Memory B cell (primary cell): ENCODE measurements at regions not wholly inside any gene's neighbourhood (a gene's known extent, or its start where the extent isn't known, plus 50 kb on each side); places are given as distances from the start of the nearest gene placed in this dataset.
"Not testable (repeated sequence)": the region's sequence is repeated elsewhere in the genome, so short reads cannot be mapped to it uniquely, and the experiment has no call there.

Experiments used
- ATAC-seq: fragments of 150-1000 bp; cut with Tn5 transposase; 2 replicates; pipeline ENCODE4 v1.10.0; 2021; ENCODE audit warnings: low read depth, mild to moderate bottlenecking, moderate library complexity
- DNase-seq, 2 donors: peaks; one replicate each; pipeline ENCODE4 v3.0.0; 2022; ENCODE audit warnings: low spot score in 2 of 2
- H3K27ac Mint-ChIP-seq: one replicate; pipeline ENCODE4 v1.8.0; 2022; ENCODE audit warnings: mild to moderate bottlenecking, moderate library complexity, mixed read lengths
- H3K27me3 Mint-ChIP-seq: one replicate; pipeline ENCODE4 v1.8.0; 2022; ENCODE audit warnings: mixed read lengths
- H3K36me3 Mint-ChIP-seq: one replicate; pipeline ENCODE4 v1.8.0; 2022; ENCODE audit warnings: mild to moderate bottlenecking, mixed read lengths
- H3K4me1 Mint-ChIP-seq: one replicate; pipeline ENCODE4 v1.8.0; 2022; ENCODE audit warnings: mixed read lengths
- H3K4me3 Mint-ChIP-seq: one replicate; pipeline ENCODE4 v1.8.0; 2022; ENCODE audit warnings: mild to moderate bottlenecking, moderate library complexity, mixed read lengths
- H3K9me3 Mint-ChIP-seq: one replicate; pipeline ENCODE4 v1.8.0; 2022; ENCODE audit warnings: mixed read lengths

GRCh38 chr2:8254214-8254613 lies 427.6 kb upstream of the ID2 start:
- H3K4me1 Mint-ChIP-seq, DNase-seq, H3K36me3 Mint-ChIP-seq, H3K4me3 Mint-ChIP-seq, H3K9me3 Mint-ChIP-seq, H3K27ac Mint-ChIP-seq, ATAC-seq: not testable (repeated sequence)
- H3K27me3 Mint-ChIP-seq, result peaks cover 16% of the 10 kb centered on the region

DNA sequence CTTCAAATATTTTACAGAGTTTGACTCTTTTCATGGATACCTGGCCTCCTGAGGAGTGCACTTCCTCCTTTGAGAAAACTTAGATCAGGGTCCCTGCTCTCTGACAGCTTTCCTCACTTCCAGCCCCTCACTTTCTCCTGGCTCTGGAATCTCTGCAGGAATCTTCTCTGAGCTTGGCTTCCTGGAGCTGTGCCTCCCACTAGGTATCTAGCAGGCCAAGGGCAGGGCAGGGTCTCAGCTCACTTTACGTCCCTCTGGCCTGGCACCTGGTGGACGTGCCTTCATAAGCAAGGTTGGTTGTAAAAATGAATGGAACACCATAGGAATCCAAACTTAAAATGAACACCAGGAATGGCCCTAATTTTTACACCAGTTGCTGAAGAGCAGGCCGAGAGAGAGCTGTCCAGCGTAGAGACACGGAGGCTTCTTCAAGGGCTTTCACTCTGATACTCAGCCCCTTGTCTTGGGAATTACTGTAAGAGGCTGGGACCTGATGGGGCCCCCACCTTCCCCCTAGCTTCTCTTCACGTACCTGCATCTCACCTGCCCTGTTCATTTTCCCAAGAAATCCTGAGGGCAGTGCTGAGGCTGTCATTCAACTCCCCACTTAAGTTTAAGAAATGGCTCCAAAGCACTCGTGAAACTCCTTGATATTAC lies 426.9 kb upstream of the ID2 start:
- no peak for DNase-seq
- Mint-ChIP-seq H3K36me3 (no peaks in the 10 kb centered on the region), H3K4me3 (no peak overlapping the region), H3K27ac (no peak overlapping the region), H3K27me3 (peaks cover 16% of the 10 kb centered on the region), H3K9me3 (peaks cover 5% of the 10 kb centered on the region), H3K4me1 (no peaks in the 10 kb centered on the region)
- no peak for ATAC-seq

DNA sequence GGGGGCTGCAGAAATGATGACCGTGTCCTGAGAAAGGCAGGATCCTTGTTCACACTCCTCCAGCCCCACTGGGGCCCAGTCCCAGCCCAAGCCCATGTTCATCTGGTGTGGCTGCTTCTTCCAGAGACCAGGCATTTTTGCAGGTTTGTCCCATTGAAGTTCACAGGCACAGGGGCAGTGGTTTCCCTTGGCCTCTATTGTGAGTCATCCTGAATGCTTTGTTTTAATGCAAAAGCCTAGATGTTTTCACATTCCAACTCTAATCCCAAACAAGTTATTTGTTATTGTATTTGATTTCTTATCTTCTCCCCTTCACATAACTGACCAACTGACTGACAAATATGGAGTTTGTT lies 426.4 kb upstream of the ID2 start:
- ATAC-seq, result no peak
- Mint-ChIP-seq H3K27me3 (peaks cover 17% of the 10 kb centered on the region), H3K27ac (no peak overlapping the region), H3K4me1 (no peaks in the 10 kb centered on the region), H3K36me3 (no peaks in the 10 kb centered on the region), H3K9me3 (peaks cover 4% of the 10 kb centered on the region), H3K4me3 (no peak overlapping the region)
- DNase-seq, result no peak

DNA sequence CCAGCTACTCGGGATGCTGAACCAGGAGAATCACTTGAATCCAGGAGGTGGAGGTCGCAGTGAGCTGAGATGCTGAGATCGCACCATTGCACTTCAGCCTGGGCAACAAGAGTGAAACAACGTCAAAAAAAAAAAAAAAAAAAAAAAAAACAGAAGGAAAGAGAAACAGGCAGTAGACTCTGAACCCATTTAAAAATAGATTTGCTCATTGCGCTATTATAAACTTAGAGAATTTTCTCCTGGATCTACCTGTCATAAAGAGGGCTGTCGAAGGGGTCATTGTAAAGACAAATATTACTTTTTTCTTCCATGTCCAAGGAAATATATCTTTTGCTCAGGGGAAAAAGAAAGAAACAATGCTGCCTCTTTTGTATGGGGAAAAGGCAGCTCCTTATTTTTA lies 425.0 kb upstream of the ID2 start:
- peaks cover 14% of the 10 kb centered on the region for H3K27me3 Mint-ChIP-seq
- ATAC-seq (no peak), DNase-seq (no peak)
- H3K36me3 Mint-ChIP-seq, result no peaks in the 10 kb centered on the region
- no peak overlapping the region for H3K27ac Mint-ChIP-seq
- H3K9me3 Mint-ChIP-seq, result no peaks in the 10 kb centered on the region
- no peak overlapping the region for H3K4me3 Mint-ChIP-seq
- no peaks in the 10 kb centered on the region for H3K4me1 Mint-ChIP-seq

DNA sequence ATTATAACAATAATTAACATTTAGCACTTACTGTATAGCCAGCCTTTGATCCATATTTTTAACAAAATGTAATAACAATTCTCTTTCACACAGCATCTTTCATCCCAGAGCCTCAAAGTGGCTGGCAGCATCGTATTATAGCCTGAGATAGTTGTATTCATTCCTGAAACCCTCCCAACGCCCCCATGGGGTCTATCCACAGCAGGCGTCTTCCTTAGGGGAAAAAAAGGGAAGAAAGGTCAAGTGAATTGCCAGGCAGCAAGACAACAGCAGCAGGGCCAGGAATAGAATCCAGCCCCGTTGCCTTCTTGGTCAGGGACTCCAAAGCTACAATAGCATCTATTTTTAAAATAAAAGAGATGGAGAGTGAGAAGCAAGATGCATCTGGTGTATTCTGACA lies 424.4 kb upstream of the ID2 start:
- H3K27me3 Mint-ChIP-seq, result peaks cover 12% of the 10 kb centered on the region
- ATAC-seq, result no peak
- H3K9me3 Mint-ChIP-seq, result no peaks in the 10 kb centered on the region
- no peak overlapping the region for H3K27ac Mint-ChIP-seq
- DNase-seq, result no peak
- no peak overlapping the region for H3K4me3 Mint-ChIP-seq
- H3K36me3 Mint-ChIP-seq, result no peaks in the 10 kb centered on the region
- H3K4me1 Mint-ChIP-seq, result no peaks in the 10 kb centered on the region

- no peak for ATAC-seq
- H3K27ac Mint-ChIP-seq, result no peak overlapping the region
- H3K36me3 Mint-ChIP-seq, result no peaks in the 10 kb centered on the region
- no peaks in the 10 kb centered on the region for H3K4me1 Mint-ChIP-seq
- no peak overlapping the region for H3K4me3 Mint-ChIP-seq
- no peaks in the 10 kb centered on the region for H3K9me3 Mint-ChIP-seq
- H3K27me3 Mint-ChIP-seq, result peaks cover 11% of the 10 kb centered on the region
- DNase-seq, result no peak
These were observed 423.4 kb upstream of the ID2 start for GRCh38 chr2:8258406-8258805.

- no peaks in the 10 kb centered on the region for H3K9me3 Mint-ChIP-seq
- H3K36me3 Mint-ChIP-seq, result no peaks in the 10 kb centered on the region
- H3K4me1 Mint-ChIP-seq, result no peaks in the 10 kb centered on the region
- no peak for DNase-seq
- no peak for ATAC-seq
- H3K27ac Mint-ChIP-seq, result no peak overlapping the region
- no peak overlapping the region for H3K4me3 Mint-ChIP-seq
- peaks cover 11% of the 10 kb centered on the region for H3K27me3 Mint-ChIP-seq
These were observed 422.6 kb upstream of the ID2 start for GRCh38 chr2:8259106-8259840.

- Mint-ChIP-seq H3K4me1 (no peaks in the 10 kb centered on the region), H3K36me3 (no peaks in the 10 kb centered on the region), H3K4me3 (no peak overlapping the region), H3K9me3 (no peaks in the 10 kb centered on the region), H3K27ac (no peak overlapping the region), H3K27me3 (peaks cover 11% of the 10 kb centered on the region)
- DNase-seq (no peak), ATAC-seq (no peak)
These were observed 422.0 kb upstream of the ID2 start for GRCh38 chr2:8259841-8260178.

- DNase-seq (no peak), ATAC-seq (no peak)
- H3K27ac Mint-ChIP-seq, result no peak overlapping the region
- H3K36me3 Mint-ChIP-seq, result no peaks in the 10 kb centered on the region
- H3K27me3 Mint-ChIP-seq, result peaks cover 9% of the 10 kb centered on the region
- no peaks in the 10 kb centered on the region for H3K4me1 Mint-ChIP-seq
- H3K4me3 Mint-ChIP-seq, result no peak overlapping the region
- H3K9me3 Mint-ChIP-seq, result no peaks in the 10 kb centered on the region
These were observed 421.6 kb upstream of the ID2 start for GRCh38 chr2:8260213-8260612.

GRCh38 chr2:8263901-8264300 lies 418.0 kb upstream of the ID2 start:
- Mint-ChIP-seq H3K36me3 (no peaks in the 10 kb centered on the region), H3K4me1 (no peaks in the 10 kb centered on the region), H3K4me3 (no peak overlapping the region), H3K27ac (no peak overlapping the region), H3K27me3 (peaks cover 5% of the 10 kb centered on the region), H3K9me3 (no peaks in the 10 kb centered on the region)
- DNase-seq, result no peak
- ATAC-seq, result no peak

- DNase-seq, result no peak
- no peaks in the 10 kb centered on the region for H3K9me3 Mint-ChIP-seq
- no peak for ATAC-seq
- H3K27me3 Mint-ChIP-seq, result peaks cover 5% of the 10 kb centered on the region
- no peak overlapping the region for H3K4me3 Mint-ChIP-seq
- H3K4me1 Mint-ChIP-seq, result no peaks in the 10 kb centered on the region
- H3K27ac Mint-ChIP-seq, result no peak overlapping the region
- no peaks in the 10 kb centered on the region for H3K36me3 Mint-ChIP-seq
These were observed 416.9 kb upstream of the ID2 start for GRCh38 chr2:8264981-8265380.

DNA sequence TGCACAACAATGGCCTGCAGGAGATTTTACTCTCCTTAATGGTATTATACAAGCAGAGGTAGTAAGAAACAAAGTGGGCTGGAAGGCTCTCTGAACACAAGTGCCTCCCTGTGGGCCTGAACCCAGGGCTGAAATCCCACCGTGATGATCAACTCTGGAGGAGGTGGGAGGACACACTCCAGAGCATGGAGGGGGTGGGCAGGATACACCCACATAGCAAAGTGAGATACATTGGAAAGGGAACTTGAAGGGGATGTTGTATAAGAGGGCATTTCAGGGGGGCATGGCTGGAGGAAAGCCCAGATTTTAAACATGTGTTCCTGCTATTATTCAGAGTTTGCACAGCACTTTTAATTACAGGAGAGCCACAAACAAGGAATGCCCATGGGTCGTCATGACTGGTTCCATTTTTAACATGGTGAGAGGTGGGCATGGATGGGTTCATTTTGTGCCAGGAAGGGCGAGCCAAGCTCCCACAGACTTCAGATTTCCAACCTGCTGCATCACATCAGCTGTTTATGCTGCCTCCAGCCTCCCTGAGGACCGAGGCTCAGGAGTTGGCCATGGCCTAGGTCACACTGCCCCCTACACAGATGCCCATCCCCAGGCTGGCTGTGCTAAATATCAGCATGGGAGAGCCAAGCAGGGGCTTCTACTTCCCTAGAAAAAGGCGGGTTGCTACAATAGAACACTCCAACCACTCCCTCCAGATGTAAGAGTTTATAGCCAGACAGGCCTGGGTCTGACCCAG lies 416.2 kb upstream of the ID2 start:
- DNase-seq (no peak), ATAC-seq (no peak)
- Mint-ChIP-seq H3K9me3 (no peaks in the 10 kb centered on the region), H3K27me3 (peaks cover 2% of the 10 kb centered on the region), H3K4me3 (no peak overlapping the region), H3K36me3 (no peaks in the 10 kb centered on the region), H3K27ac (no peak overlapping the region), H3K4me1 (no peaks in the 10 kb centered on the region)

GRCh38 chr2:8266563-8266962 lies 415.3 kb upstream of the ID2 start:
- no peak for ATAC-seq
- Mint-ChIP-seq H3K4me3 (no peak overlapping the region), H3K9me3 (no peaks in the 10 kb centered on the region), H3K27ac (no peak overlapping the region), H3K4me1 (no peaks in the 10 kb centered on the region), H3K36me3 (no peaks in the 10 kb centered on the region), H3K27me3 (peaks cover 2% of the 10 kb centered on the region)
- DNase-seq, result no peak

DNA sequence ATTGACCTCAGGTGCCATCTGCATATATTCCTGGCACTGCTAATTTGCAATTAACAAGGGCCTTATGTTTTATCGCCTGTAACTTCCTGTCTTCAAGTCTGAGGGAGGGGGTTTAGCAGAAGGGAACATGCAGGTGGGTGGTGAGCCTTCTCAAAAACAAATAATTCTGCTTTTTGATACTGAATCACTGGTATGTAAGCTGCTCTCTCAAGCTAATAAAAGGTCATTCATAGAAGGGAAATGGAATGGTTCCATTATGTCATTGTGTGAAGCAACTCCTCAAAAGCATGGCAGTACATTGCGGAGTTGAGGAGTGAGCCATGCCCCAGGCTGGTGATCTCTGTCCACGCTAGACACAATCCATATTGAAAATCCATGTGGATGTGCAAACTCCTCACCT lies 414.8 kb upstream of the ID2 start:
- DNase-seq (no peak), ATAC-seq (no peak)
- H3K4me3 Mint-ChIP-seq, result no peak overlapping the region
- H3K4me1 Mint-ChIP-seq, result no peaks in the 10 kb centered on the region
- H3K27me3 Mint-ChIP-seq, result peaks cover 3% of the 10 kb centered on the region
- no peaks in the 10 kb centered on the region for H3K36me3 Mint-ChIP-seq
- no peaks in the 10 kb centered on the region for H3K9me3 Mint-ChIP-seq
- H3K27ac Mint-ChIP-seq, result no peak overlapping the region

DNA sequence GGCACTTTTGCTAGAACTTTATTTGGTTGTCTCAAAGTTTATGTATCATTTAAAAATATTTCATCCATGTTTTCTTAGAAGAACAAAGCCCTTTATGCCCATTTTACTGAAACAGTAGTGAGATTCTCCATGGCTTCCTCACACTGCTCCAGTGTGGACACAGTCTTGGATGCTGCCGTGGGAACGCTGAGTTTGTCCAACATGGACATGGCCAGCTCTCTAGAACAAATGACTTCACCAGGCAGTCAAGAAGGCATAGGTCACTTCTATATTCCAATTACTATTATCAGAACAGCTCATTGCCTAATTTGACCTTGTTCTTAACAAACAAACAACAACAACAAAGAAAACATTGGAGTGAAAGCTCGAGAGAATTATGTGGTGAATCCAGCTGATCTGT lies 414.1 kb upstream of the ID2 start:
- H3K27ac Mint-ChIP-seq, result no peak overlapping the region
- DNase-seq, result no peak
- H3K9me3 Mint-ChIP-seq, result no peaks in the 10 kb centered on the region
- H3K27me3 Mint-ChIP-seq, result peaks cover 6% of the 10 kb centered on the region
- H3K4me3 Mint-ChIP-seq, result no peak overlapping the region
- ATAC-seq, result no peak
- no peaks in the 10 kb centered on the region for H3K4me1 Mint-ChIP-seq
- H3K36me3 Mint-ChIP-seq, result no peaks in the 10 kb centered on the region
